ENCODE measurements at regions not wholly inside any gene's neighbourhood (a gene's known extent, or its start where the extent isn't known, plus 50 kb on each side); places are given as distances from the start of the nearest gene placed in this dataset.
A peak's percentile ranks its signal among the peaks of the same experiment; 100 is the strongest.
"Not testable (repeated sequence)": the region's sequence is repeated elsewhere in the genome, so short reads cannot be mapped to it uniquely, and the experiment has no call there.

DNA sequence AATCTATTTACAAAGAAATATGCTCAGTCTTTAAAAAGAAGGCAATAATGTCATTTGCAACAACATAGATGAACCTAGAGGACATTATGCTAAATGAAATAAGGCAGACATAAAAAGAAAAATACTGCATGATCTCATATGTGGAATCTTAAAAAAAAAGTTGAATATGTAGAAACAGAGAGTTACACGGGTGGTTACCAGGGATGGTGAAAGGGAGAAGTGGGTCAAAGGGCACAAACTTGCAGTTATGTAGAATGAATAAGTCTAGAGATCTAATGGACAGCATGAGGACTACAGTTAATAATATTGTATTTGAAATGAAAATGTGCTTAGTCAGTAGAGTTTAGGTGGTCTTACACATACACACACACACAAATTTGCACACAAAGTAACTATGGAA, 88.2 kb upstream of the CCDC71L start:
- DNase-seq (ENCODE audit: low spot score): no peak

DNA sequence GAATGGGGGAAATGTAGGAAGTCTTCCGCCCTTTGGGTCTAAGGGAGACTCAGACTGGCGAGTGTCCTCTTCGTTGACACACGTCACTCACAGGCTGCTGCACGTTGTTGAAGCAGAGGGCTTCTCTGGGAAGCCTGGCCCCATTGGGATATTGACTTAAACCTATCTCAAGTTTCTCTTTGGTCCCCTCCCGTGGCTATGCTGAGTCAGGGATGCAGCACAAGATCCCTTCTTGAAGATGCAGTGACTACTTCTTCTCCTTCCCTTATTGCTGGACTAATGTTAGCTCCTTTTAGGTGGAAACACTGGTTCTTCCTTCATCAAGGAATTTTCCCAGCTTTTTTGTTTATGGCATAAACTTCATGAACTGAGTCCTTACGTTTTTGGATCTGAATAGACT, 89.8 kb upstream of the CCDC71L start:
- no peak for DNase-seq (ENCODE audit: low spot score)

DNA sequence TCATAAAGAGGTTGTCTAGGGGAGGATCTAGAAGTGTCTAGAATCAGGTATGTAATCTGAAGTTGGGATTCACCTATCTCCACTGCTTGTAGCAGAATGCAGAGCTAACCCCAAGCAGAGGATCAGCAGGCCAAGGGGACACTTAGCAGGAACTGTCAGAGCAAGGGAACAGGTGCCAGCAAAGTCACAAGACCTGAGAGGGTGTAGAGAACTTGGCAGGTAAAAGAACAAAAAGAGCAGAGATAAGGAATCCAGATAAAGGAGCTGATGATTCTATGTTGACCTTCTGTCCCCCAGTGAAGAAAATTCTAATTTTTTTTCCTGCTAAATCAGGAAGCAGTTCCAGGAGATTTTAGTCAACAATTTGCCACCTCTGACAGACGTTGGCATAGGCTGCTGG, 91.4 kb upstream of the CCDC71L start:
- DNase-seq (ENCODE audit: low spot score): no peak

DNA sequence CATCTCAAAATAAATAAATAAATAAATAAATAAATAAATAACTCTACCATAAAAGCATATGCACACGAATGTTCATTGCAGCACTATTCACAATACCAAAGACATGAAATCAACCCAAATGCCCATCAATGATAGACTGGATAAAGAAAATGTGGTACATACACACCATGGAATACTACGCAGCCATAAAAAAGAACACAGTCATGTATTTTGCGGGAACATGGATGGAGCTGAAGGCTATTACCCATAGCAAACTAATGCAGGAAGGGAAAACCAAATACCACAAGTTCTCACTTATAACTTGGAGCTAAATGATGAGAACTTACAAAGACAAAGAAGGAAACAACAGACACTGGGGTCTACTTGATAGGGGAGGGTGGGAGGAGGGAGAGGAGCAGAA, 94.1 kb upstream of the CCDC71L start:
- DNase-seq (ENCODE audit: low spot score): not testable (repeated sequence)

DNA sequence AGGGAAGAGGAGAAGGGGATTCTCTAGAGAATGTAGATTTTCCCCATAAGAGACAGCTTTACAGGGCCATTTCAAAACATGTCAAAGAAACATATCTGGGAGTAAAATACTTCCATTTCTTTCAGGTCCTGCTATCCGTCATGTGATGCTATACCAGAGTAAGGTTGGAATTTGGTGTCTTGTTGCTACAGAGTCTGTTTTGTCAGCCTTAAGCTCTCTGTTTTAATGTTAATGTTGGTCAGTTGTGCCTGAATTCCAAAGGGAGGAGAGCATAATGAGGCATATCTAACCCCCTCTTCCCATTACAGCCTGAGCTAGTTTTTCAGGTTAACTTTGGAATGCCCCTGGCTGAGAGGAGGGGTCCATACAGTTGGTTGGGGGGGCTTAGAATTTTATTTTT, 94.7 kb upstream of the CCDC71L start:
- DNase-seq (ENCODE audit: low spot score): no peak

DNA sequence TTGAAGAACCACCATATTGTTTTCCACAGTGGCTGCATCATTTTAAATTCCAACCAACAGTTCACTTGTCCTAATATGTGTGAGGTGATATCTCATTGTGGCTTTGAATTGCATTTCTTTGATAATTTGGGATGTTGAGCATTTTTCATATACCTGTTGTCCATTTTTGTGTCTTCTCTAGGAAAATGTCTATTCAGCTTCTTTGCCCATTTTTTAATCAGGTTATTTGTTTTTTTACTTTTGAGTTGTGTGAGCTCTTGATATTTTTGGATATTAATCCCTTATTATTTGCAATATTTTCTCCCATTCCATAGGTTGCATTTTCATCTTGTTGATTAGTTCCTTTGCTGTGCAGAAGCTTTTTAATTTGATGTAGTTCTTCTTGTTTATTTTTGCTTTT, 95.1 kb upstream of the CCDC71L start:
- no peak for DNase-seq (ENCODE audit: low spot score)

DNA sequence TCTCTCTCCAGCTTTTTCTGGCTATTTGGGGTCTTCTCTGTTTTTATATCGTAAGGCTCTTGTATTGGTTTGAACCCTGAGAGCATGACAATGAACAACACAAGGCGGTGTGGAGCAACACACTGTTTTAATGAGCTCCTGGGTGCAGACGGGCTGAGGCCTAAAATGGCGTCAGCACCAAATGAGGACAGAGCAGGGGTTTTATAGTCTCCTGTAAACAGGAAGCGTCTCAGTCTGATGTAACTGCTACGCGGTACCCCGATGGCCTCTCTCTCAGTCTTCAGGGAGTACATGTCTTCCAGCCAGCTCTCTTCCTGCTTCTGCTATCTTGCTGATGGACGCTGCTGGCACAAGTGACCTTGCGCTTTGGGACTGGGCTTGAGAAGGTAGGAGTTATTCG, 95.9 kb upstream of the CCDC71L start:
- no peak for DNase-seq (ENCODE audit: low spot score)

DNA sequence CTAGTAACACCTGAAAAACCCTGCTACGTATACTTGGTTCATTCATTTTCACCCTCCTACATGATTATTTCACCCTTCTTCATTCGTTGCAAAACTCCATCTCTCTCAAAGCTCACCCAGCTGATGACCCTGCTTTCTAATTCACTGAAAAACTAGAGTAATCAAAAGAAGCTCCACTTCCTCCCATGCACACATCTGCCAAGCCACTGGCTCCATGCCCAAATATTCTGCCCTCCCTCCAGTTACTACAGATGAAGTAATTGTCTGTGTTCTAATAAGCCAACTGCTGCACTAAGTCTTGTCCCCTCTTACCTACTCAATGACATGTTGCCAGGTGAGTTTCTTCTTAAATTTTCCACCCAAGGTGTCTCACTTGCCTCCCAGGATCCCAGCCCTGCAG, 96.9 kb upstream of the CCDC71L start:
- DNase-seq (ENCODE audit: low spot score): no peak

DNA sequence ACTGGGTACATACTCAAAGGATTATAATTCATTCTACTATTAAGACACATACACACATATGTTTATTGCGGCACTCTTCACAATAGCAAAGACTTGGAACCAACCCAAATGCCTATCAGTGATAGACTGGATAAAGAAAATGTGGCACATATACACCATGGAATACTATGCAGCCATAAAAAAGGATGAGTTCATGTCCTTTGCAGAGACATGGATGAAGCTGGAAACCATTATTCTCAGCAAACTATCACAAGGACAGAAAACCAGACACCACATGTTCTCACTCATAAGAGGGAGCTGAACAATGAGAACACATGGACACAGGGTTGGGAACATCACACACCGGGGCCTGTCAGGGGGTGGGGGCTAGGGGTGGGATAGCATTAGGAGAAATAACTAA, 101.9 kb upstream of the CCDC71L start:
- DNase-seq (ENCODE audit: low spot score): not testable (repeated sequence)

DNA sequence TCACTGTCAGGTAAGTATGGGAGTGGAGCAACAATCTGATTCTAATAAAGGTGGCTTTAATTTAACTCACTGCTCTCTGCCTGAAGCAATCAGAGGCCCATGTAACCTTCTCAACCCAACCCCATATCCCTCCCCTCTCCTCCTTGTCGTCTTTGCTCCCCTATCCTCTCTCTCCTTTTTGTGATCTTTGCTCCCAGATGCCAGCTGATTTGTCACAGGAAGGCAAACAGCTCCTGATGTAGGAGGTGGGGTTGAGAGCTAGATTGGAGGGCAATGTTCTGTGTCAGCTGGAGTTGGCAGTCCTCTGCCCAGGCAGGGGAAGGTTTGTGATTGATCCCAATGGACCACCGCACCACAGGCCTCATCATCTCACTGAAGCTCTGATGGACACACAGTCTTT, 101.4 kb upstream of the PIK3CG start:
- no peak for DNase-seq (ENCODE audit: low spot score)

DNA sequence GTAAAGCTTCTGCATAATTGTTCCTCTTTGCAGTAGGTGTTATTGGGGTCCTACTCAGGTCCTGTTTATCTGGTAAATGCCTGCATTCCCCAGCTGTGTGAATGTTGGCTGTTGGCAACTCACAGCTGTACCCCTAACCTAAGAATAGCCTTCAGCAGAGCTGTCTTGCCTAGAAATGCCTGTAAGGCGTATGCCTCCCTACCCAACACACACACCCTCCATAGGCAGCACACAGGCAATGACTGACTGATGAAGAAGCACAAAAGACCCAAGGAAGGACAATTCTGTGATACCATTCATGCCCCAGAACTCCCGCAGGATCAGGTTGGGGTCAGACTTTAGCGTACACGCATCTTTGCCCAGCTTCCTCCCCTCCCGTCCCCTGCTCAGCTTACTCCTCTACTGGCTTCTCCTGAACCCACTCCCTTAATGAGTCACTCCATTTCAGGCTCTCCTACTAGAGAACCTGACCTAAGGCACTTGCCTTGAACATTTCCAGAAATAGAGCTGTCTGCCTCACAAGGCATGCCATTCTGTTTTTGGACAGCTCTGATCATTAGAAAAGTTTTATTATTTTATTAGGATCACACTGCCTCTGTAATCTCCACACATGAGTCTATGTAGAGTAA, 99.2 kb upstream of the PIK3CG start:
- no peak for DNase-seq (ENCODE audit: low spot score)

DNA sequence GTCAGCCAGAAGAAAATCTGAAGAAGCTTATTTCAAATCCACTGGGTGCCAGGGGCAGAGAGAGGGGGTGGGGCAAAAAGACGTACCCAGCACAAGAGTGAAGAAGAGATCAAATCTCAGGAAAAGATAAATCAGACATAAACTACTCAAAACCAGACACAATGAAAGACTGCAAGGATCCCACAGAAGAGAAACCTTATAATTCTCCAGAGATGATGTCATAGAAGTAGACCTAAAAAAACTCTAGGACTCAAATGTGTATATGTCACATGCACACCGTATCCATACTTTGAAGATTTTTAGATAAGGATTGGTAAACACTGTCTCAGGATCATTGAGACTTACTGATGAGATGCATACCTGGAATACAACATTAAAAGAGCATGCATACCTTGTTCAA, 98.5 kb upstream of the PIK3CG start:
- DNase-seq (ENCODE audit: low spot score): no peak

DNA sequence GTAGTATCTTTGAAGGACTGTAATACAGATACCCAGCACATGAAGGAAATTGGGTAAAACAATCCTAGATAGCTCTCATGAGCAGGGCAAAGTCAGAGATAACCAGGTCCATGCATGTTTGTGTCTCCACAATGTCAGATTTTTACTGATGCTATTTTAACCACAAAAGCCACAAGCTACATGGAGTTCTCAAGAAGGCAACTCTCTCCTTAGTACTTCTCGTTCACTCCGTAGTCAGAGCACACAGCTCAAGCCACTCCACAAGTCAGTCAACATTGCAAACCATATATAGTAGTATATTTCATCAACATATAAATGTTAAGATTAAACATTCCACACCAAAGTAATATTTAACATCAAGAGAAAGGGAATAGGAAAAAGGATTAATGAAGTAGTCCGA, 98.0 kb upstream of the PIK3CG start:
- no peak for DNase-seq (ENCODE audit: low spot score)

DNA sequence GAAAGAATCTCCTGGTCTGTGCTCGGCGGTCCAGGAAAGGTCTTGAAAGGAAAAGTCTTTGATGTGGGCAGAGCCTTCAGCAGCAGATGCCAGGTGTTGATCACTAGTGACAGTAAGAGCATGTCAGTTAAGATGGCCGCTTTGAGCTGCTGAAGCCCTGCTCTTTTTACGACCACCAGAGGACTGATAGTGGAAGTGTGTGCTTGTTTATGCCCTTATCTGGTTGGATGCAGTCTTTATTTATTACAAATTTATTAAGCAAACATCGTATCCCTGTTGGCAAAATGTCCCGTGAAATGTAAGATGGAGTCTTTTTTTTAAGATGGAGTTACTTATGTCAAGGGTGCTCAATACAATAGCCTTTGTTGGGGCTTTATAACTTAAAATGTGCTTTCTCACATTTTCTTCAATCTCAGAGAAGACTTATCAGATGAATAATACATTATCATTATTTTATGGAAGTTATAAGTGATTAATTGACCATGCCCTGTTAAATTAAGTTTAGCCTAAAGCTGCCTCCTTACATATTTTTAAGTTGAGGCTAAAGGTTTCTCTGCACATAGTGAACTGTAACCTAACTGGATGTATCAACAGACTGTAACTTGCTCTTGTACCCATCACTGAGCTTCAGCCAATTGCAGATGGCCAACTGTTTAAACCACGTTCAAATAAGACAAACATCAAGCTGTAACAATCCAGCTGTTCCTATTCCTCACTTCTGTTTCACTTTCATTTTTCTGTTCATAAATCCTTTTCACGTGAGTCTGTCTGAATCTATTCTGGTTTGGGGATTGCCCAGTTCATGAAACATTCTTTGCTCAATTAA, 97.4 kb upstream of the PIK3CG start:
- peak; percentile 35 for DNase-seq (ENCODE audit: low spot score)

DNA sequence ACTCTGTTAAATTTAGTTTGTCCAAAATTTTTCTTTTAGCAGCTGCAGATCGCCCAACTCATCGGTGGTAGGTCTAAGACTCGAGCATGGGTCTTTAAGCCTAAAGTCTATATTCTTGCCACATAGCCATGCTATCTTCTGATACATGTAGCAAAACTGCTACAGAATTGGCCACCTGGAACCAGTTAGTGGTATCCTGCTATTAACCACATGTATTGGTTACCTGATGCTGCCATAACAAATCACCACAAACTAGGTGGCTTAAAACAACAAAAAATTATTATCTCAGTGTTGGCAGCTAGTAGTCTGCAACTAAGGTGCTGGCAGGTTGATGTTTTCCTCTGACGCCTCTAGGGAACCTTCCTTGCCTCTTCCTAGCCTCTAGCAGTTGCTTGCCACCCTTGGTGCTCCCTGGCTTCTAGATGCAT, 96.7 kb upstream of the PIK3CG start:
- DNase-seq (ENCODE audit: low spot score): no peak

DNA sequence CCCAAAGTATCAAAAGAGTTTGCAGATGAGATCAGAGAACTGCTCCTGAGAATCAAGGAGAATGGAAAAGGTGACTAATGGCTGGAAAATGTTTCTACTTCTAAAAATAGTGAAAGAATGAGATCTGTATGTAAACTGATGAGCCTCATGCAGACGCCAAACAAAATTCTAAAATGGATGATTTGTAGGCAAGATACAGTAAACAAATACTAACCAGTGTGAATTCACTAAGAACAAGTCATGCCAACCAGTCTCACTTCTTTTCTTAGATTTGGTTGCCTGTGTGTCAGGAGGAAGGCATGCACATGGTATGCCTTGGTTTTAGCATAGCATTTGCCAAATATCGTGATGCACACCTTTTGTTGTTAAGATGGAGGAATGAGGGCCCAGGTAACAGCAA, 94.9 kb upstream of the PIK3CG start:
- DNase-seq (ENCODE audit: low spot score): no peak

DNA sequence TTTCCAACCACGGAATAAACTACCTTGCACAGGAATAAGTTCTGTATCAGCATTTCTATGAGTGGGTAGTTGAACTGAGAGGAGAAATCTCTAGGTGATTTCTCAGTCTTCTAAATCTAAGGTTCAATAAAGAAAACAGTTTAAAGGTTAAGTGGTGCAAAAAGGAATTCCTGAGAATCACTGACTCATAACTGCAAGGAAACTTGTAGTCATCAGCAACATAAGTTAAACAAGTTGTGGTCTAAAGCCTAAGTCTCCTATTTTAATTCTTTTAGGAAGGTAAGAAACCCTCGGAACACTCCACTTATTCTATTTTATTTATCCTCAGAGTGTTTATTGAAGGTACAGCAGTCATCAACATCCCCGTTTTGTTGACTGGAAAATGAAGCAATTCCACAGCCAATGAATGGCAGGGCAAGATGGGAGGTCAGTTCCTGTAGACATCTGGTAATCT, 92.4 kb upstream of the PIK3CG start:
- DNase-seq (ENCODE audit: low spot score): peak; percentile 39

DNA sequence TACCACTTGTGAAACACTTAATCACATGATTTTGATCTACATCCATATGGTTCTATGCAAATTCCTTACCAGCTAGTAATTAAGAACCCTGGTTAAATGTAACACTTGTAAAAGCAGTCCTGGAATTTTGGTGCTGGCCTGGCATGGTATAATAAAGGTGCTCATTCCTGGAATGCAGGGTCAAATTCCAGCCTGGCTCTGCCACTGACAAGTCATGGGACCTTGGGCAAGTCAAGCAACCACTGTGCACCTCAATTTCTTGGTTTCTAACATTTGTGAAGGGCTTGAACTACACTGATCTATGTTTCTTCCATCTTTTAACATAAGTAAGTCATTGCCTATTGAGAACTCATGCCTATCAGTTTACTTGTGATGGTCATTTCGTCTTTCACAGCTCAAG, 91.9 kb upstream of the PIK3CG start:
- DNase-seq (ENCODE audit: low spot score): peak; percentile 60

DNA sequence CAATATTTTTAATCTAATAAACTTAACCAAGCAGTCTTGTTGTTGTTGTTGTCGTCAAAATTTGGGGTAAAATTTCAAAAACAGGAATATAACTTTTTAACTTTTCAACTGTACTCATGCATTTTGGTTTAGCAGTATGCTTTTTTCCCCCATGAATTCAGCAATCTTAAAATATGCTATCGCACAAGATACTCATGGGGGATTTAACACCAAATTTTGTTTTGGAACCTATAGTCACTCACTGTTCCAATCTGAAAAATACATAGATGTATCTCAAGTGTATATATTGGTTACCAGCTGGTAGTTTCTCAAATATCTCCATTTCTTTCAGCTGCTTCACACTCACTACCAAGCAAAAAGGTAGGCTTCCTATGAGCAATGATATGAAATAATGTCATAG, 91.4 kb upstream of the PIK3CG start:
- DNase-seq (ENCODE audit: low spot score): no peak

DNA sequence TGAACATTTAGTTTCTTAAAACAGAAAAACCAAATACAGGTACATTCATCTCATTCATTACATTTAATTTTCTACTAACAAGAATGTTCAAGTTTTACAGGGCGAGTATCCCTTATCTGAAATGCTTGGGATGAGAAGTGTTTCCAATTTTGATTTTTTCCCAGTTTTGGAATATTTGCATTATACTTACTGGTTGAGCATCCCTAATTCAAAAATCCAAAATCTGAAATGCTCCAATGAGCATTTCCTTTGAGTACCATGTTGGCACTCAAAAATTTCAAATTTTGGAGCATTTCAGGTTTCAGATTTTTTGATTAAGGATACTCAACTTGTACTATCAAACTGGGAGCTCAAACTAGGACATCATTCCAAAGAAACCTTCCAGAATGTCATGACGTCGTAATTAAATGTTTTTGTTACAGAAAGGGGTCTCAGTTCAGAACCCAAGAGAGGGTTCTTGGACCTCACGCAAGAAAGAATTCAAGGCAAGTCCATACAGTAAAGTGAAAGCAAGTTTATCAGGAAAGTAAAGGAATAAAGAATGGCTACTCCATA, 90.8 kb upstream of the PIK3CG start:
- no peak for DNase-seq (ENCODE audit: low spot score)

DNA sequence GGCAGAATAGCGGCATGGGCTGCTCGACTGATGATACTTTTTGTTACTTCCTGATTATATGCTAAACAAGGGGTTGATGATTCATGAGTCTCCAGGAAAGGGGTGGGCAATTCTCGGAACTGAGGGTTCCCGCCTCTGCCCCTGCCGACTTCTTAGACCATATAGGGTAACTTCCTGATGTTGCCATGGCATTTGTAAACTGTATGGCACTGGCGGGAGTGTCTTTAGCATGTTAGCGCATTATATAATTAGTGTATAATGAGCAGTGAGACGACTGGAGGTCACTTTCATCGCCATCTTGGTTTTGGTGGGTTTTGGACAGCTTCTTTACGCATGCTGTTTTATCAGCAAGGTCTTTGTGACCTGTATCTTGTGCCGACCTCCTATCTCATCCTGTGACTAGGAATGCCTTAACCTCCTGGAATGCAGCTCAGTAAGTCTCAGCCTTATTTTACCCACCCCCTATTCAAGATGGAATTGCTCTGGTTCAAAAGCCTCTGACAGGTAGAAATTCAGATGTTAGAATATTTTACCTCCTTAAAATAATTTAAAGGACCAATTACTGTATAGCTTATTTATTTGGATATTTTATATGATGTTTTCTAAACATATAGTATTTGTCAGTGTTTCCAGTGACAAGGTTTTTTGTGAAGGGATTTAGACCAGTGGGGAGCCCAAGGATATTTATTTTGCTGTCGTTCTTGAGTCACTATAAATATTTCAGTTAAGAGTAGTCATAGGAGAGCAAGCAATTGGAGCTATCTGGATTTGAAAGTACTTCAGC, 90.1 kb upstream of the PIK3CG start:
- DNase-seq (ENCODE audit: low spot score): peak; percentile 64

DNA sequence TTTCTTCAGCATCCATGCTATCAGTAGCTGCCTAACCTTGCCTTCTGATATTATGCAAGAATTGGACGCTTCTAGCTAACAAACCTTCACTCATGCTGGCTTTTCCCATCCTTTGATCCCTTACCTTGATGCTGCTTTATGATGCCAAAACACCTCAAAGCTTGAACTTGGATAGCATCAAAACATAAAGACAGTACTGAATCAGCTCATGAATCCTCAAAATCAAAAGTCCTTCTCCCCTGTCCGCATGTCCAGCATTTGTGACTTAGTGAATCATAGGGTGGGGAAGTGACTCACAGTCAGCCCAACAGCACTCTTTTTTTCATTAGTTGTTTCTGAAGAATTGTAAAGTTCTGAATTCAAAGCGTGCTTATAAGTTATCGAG, 89.5 kb upstream of the PIK3CG start:
- peak; percentile 87 for DNase-seq (ENCODE audit: low spot score)

Data from LoVo (cell line).